WTC11 (cell line): ENCODE measurements at regions not wholly inside any gene's neighbourhood (a gene's known extent, or its start where the extent isn't known, plus 50 kb on each side); places are given as distances from the start of the nearest gene placed in this dataset.

Experiments
- AR ChIP-seq: fragments of 250-450 bp; sonication (Bioruptor Pico); IDR thresholded peaks from 2 replicates; pipeline ENCODE4 v1.9.0; 2021; ENCODE audit warnings: mild to moderate bottlenecking

GRCh38 chr6:158262082-158262481 is 50.2 kb upstream of the TULP4 start (continued):
- TF ChIP-seq AR (CRISPR knock-in tag) = no peak
- TF ChIP-seq, all 79 proteins: peak for 0
